Activated T-cell treated with anti-CD3 and anti-CD28 coated beads, Interleukin-2, amount 50 U/mL, for 24 hours (primary cell): ENCODE measurements at regions not wholly inside any gene's neighbourhood (a gene's known extent, or its start where the extent isn't known, plus 50 kb on each side); places are given as distances from the start of the nearest gene placed in this dataset.

Experiments used
- DNase-seq: peaks from one replicate; pipeline ENCODE4 v3.0.0-alpha.2; 2020
- H3K27ac Mint-ChIP-seq: 2 replicates; pipeline ENCODE4 v1.8.0; 2020; ENCODE audit warnings: mild to moderate bottlenecking, mixed read lengths
- H3K27me3 Mint-ChIP-seq: 2 replicates; pipeline ENCODE4 v1.8.0; 2020; ENCODE audit warnings: mixed read lengths
- H3K36me3 Mint-ChIP-seq: 2 replicates; pipeline ENCODE4 v1.8.0; 2020; ENCODE audit warnings: low read depth, mixed read lengths
- H3K4me1 Mint-ChIP-seq: 2 replicates; pipeline ENCODE4 v1.8.0; 2020; ENCODE audit warnings: low read depth, mixed read lengths
- H3K4me3 Mint-ChIP-seq: 2 replicates; pipeline ENCODE4 v1.8.0; 2020; ENCODE audit warnings: mild to moderate bottlenecking, moderate library complexity, mixed read lengths
- H3K9me3 Mint-ChIP-seq: 2 replicates; pipeline ENCODE4 v1.8.0; 2020; ENCODE audit warnings: mixed read lengths

DNA sequence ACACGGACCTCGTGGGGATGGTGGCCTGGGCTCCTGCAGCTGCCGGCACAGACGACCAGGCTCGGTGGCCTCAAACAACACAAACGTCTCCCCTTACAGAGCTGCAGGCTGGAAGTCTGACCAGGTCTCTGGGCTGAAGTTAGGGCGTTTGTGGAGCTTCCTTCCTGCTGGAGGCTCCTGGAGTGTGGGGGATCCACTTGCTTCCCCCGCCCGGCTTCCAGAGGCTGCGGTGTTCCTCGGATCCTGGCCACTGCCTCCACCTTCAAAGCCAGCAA, 313.5 kb downstream of the CTTN start:
- Mint-ChIP-seq H3K36me3 (no peaks in the 10 kb centered on the region), H3K27ac (no peak overlapping the region), H3K9me3 (no peaks in the 10 kb centered on the region), H3K27me3 (peaks cover 36% of the 10 kb centered on the region), H3K4me1 (no peaks in the 10 kb centered on the region), H3K4me3 (no peak overlapping the region)
- DNase-seq = no peak

DNA sequence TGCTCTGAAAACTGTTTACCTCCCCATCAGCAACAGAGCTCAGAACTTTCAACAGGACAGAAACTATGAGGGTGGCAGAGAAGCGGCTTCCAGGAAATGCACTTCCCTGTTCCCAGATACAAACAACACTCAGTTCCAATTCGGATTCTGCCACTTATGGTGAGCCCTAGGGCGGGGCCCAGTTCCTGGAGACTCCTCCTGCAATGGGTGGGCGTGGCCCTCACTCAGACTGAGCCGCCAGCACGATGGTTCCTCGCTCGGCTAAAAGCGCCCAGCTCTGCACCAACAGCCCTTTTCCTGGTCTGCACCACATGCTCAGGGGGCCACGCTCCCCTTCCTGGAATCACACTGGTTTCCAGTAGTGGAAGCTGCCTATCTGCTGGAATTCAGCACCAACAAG, 314.1 kb downstream of the CTTN start:
- Mint-ChIP-seq H3K9me3 (no peaks in the 10 kb centered on the region), H3K4me1 (peaks cover 4% of the 10 kb centered on the region), H3K27me3 (peaks cover 42% of the 10 kb centered on the region), H3K36me3 (no peaks in the 10 kb centered on the region), H3K27ac (no peak overlapping the region), H3K4me3 (no peak overlapping the region)
- DNase-seq = no peak

DNA sequence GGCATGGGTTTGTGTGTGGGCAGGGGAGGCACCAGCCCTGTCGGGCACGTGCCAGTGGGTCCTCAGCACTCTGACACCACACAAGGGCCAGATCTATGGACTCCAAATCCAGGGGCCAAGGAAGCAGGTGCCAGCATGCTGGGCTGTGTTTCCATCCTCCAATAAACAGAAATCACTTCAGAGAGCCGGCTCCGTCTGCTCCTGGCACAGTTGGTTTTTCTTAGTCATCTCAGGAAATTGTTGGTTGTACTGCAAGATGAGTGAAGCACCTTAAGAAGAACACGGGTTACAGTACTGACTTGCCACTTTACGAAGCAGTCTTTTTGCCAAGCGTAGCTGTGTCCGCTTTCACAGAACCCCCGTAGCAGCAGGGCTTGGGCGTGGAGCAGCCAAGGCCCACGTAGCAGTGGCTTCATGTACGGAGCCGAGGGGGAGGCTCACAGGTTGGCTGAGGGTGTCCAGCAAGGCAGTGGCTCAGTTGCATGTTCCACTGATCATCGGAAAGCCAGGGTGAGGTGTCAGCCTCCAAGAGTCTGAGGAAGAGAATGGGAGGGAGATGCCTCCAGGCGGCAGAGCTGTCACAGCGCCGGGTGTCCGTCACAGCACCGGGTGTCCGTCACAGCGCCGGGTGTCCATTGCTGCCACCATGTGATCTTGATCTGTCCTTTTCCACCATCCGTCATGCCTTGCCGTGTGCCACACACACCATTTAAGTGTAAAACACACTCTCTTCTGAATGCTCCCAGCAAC, 314.9 kb downstream of the CTTN start:
- Mint-ChIP-seq H3K27me3 (peaks cover 47% of the 10 kb centered on the region), H3K4me3 (no peak overlapping the region), H3K4me1 (peaks cover 4% of the 10 kb centered on the region), H3K27ac (no peak overlapping the region), H3K9me3 (no peaks in the 10 kb centered on the region), H3K36me3 (no peaks in the 10 kb centered on the region)
- DNase-seq = no peak

DNA sequence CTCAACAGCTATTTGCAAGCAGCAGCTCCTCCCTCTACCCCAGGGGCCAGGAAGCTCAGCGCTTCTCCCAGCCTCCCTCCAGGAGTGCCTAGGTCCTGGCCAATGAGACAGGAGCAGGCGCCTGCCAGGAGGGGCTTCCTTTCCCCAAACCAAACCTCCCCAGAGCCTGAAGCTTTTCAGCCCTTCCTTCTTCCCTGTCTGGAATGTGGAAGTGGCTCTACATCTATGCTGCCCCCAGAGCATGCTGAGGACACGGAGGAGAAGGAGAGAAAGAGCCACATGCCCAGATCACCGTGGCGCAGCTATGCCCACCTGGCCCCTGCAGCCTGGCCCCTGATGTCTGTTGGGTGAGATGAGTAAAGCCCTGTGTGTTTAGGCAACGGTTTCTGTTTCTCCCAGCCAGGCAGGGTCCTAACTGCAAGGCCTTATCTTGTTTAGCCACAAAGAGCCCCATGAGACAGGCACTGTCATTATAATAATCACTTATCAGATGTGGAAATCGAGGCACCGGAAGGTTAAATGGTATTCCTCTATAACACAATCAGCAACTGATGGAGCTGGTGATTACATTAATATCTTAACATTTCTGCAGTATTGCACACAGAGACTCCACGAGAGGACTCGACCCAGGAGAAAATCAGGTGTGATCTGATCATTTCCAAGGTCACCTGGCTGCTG, 315.8 kb downstream of the CTTN start:
- H3K9me3 Mint-ChIP-seq = no peaks in the 10 kb centered on the region
- H3K4me3 Mint-ChIP-seq = no peak overlapping the region
- H3K27ac Mint-ChIP-seq = no peak overlapping the region
- H3K36me3 Mint-ChIP-seq = no peaks in the 10 kb centered on the region
- DNase-seq = no peak
- peaks cover 50% of the 10 kb centered on the region for H3K27me3 Mint-ChIP-seq
- peaks cover 4% of the 10 kb centered on the region for H3K4me1 Mint-ChIP-seq

DNA sequence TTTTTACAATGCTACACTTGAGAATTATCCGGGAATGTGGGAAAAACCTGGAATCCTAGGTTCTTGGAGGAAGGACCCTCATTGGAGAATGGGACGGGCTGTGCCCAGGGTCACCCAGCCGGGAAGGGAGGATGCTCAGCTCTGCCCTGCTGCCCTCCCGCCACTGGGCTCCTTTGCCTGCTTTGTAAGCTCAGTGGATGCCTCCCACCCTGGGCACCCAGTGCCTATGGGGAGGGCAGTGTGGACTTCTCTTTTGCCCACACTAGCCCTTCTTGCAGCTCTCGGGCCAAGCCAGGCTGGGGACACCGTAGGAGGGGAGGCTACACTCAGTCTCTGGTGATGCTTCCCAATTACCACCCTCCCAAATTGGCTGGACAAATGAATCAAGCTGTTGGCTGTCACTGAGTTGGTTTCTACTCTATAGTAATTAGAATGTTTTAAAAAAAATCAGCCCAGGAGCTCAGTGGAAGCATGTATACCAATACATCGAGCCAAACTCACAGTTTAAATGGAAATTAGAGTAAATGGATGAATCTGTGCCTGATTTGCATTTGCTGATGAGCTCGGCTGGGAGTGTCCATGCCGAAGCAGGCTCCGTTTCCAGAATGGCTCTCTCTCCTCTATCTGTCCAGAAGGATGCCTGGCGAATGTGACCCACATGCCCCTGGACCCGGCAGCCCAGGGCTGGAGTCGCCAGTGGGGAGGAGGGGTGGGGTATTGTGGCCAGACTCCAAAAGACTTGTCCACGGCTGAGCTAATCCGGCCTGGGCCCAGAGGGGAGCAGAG, 317.0 kb downstream of the CTTN start:
- H3K4me1 Mint-ChIP-seq = peaks cover 4% of the 10 kb centered on the region
- no peaks in the 10 kb centered on the region for H3K9me3 Mint-ChIP-seq
- DNase-seq = no peak
- H3K36me3 Mint-ChIP-seq = no peaks in the 10 kb centered on the region
- H3K27me3 Mint-ChIP-seq = peaks cover 47% of the 10 kb centered on the region
- H3K27ac Mint-ChIP-seq = no peak overlapping the region
- H3K4me3 Mint-ChIP-seq = no peak overlapping the region

DNA sequence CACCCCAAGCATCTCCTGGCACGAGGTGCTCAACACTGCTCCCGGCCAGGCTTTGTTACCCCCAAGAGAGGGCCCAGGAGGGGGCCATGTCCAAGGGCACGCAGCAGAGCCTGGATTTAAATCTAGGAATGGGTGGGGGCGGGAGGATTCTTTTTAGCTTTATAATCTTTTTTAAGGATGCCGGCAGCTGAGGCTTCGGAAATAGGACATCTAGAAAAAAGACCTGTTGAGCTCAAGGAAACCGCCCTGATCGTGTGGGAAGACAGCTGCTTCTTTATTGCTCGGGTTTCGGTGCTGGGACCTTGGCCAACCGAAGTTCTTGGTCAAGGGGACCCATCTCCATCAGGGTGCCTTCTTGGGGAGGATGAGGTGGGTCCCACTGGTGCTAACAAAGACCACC, 317.9 kb downstream of the CTTN start:
- Mint-ChIP-seq H3K36me3 (no peaks in the 10 kb centered on the region), H3K27ac (no peak overlapping the region), H3K4me1 (peaks cover 4% of the 10 kb centered on the region), H3K9me3 (no peaks in the 10 kb centered on the region), H3K27me3 (peaks cover 43% of the 10 kb centered on the region), H3K4me3 (no peak overlapping the region)
- no peak for DNase-seq

DNA sequence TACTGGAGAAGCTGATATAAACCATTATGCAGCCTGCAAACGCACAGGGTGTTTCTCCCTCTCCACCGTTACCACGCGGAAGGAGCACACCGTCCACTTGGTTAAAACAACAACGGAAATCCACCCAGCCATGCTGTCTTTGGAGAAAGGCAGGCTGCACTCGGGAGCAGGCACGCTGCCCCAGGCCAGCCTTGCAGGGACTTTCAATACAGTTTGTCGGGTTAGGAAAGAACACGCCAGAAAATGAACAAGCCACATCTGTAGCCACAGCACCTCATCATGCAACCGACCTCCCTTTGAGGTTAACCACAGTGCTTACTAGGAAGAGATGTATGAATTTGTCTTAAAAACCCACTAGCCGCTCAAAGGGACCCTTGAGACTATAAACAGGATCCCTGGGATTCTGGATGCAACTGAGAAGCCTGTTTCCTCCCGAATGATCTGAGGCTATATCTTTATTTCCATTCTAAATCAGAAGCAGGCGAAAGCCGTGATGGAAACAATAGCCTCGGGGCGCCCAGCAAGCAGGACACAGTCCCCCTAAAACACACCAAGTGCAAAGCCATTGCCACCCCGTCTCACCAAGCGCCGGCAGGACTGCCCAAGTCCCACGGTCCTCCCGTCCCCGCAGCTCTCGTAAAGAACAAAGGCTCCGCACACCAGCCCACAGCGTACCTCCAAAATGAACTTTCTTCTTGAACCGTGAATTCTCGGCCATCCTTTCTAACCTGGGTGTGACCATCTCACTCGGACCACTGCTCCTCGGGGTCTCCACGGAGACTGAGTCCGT, 318.9 kb downstream of the CTTN start:
- Mint-ChIP-seq H3K4me3 (no peak overlapping the region), H3K27ac (no peak overlapping the region), H3K27me3 (peaks cover 40% of the 10 kb centered on the region), H3K36me3 (no peaks in the 10 kb centered on the region), H3K4me1 (peaks cover 4% of the 10 kb centered on the region), H3K9me3 (no peaks in the 10 kb centered on the region)
- DNase-seq = no peak

DNA sequence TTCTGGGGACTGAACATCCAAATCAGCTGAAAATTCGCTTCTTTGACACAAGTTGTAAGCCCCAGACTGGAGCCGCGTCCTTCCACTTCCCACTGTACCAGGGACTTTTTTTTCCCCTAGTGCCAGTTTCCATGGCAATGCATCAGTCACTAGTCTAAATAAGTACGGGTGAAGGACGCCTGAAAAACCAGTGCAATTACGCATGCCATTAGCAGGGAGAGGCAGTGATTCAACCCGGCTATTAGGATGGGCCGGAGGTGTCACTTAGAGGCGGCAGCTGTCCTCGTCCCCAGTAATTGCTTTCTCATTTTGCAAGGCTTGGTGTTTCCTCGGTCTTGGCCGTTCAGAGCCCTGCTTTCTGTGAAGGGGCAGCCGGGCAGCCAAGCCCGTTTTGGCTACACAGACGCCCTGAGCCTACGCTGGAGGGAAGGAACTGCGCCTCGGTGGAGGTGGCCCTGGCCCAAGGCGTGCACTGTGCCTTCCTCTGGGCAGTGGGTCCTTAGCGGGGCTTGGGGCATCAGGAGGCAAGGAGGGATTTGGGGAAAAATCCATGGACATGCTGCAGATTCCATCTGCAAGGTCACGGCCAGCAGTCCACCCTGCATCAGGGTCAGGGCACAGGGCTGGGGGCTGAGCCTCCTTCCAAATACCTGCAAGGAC, 319.7 kb downstream of the CTTN start:
- no peak for DNase-seq
- Mint-ChIP-seq H3K9me3 (no peaks in the 10 kb centered on the region), H3K4me3 (no peak overlapping the region), H3K4me1 (peaks cover 4% of the 10 kb centered on the region), H3K27ac (no peak overlapping the region), H3K36me3 (no peaks in the 10 kb centered on the region), H3K27me3 (peaks cover 31% of the 10 kb centered on the region)

DNA sequence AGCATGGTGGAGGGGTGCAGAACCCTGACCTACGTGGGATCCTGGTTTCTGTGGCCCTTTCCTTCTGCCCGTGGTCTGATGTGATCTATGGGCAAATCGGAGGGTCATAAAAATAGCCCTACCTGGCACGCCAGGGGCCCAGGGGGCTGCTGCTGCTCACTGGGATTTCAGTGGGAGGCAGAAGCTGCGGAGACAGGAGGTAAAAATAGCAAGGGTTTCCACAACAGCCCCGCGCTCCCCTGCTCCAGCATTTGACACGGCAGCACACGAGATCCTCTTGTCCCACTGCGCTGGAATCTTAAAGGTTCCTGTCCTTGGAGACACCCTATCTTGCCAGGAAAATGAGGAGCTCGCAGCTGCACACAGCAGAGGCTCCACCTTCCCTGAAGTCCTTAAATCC, 321.2 kb downstream of the CTTN start:
- Mint-ChIP-seq H3K27ac (no peak overlapping the region), H3K4me3 (no peak overlapping the region), H3K4me1 (peaks cover 4% of the 10 kb centered on the region), H3K27me3 (peaks cover 31% of the 10 kb centered on the region), H3K9me3 (no peaks in the 10 kb centered on the region), H3K36me3 (no peaks in the 10 kb centered on the region)
- DNase-seq = no peak

DNA sequence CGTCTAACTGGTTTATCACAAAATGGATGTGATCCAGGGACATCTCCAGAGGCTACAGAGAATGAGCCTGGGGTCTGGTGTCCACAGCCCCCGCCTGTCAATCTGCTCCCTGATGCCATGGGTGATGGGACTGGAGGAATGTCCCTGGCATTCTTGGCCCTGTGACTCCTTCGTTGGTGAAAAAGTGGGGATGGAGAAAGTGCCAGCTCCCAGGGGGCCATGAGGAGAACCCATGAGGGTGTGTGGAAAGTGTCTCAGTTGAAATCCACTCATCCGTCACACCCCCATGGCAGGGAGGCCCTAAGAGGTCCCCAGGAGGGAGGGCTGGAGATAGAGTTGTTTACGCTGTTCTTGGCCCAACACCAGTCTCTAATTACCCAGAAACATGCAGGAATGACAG, 322.0 kb downstream of the CTTN start:
- Mint-ChIP-seq H3K4me1 (peaks cover 4% of the 10 kb centered on the region), H3K27ac (no peak overlapping the region), H3K9me3 (no peaks in the 10 kb centered on the region), H3K27me3 (peaks cover 32% of the 10 kb centered on the region), H3K4me3 (no peak overlapping the region), H3K36me3 (no peaks in the 10 kb centered on the region)
- no peak for DNase-seq

DNA sequence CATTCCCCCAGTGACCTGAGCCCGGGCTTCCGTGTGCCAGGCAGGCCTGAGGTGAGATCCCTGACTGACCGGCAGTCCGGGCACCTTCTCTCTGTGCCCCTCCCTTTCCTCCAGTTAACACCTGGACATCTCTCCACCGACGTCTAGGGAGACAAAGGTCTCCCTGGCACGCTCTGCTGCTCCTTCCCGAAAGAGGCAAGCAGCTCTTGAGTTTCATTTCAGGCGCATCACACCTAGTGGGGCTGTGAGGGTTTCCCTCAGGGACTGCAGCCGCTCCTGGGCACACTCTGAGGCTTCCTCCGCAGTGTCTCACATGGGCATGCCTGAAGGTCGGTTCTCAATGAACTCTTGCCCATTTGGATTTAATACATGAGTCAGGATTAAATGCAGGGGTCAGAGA, 322.7 kb downstream of the CTTN start:
- Mint-ChIP-seq H3K4me3 (no peak overlapping the region), H3K36me3 (no peaks in the 10 kb centered on the region), H3K4me1 (peaks cover 4% of the 10 kb centered on the region), H3K27me3 (peaks cover 25% of the 10 kb centered on the region), H3K27ac (no peak overlapping the region), H3K9me3 (no peaks in the 10 kb centered on the region)
- no peak for DNase-seq

DNA sequence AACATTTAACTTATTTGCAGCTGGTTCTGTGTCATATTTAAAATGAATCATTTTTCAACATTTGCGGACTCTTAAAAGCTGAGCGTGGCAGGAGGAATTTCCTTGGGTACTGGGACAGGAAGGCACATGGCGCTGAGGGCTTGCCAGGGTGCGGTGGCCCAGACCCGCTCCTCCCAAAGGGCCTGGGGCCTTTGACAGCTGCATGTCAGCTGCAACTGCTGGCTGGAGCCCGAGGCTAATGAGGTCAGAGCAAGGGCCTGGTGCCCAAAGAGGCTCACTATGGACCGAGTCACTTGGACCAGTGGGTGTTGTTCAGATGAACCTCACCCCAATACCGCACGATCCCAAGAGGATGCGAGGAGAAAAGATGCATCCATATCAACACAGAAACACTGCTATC, 326.9 kb downstream of the CTTN start:
- Mint-ChIP-seq H3K4me1 (no peaks in the 10 kb centered on the region), H3K9me3 (peaks cover 4% of the 10 kb centered on the region), H3K27ac (no peak overlapping the region), H3K4me3 (no peak overlapping the region), H3K36me3 (no peaks in the 10 kb centered on the region), H3K27me3 (peaks cover 9% of the 10 kb centered on the region)
- no peak for DNase-seq

DNA sequence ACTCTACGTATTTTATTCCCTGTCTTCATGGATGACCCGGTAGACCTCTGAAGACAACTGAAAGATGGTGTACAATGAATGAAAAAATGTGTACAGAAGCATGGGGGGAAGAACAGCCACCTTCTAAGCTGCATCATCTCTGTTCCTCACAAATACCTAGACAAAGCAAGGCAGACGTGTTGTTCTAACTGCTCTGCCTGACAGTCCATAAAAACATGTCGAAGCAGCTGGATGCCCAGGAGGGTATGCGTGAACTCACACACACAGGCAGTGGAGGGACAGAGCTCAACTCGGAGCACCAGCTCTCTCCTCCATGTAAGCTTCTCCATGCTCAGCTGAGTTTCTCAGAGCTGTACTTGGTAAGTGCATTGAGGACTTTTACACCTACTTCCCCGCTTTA, 327.4 kb downstream of the CTTN start:
- H3K4me3 Mint-ChIP-seq = no peak overlapping the region
- H3K9me3 Mint-ChIP-seq = peaks cover 4% of the 10 kb centered on the region
- peaks cover 9% of the 10 kb centered on the region for H3K27me3 Mint-ChIP-seq
- no peaks in the 10 kb centered on the region for H3K4me1 Mint-ChIP-seq
- no peaks in the 10 kb centered on the region for H3K36me3 Mint-ChIP-seq
- no peak for DNase-seq
- no peak overlapping the region for H3K27ac Mint-ChIP-seq

DNA sequence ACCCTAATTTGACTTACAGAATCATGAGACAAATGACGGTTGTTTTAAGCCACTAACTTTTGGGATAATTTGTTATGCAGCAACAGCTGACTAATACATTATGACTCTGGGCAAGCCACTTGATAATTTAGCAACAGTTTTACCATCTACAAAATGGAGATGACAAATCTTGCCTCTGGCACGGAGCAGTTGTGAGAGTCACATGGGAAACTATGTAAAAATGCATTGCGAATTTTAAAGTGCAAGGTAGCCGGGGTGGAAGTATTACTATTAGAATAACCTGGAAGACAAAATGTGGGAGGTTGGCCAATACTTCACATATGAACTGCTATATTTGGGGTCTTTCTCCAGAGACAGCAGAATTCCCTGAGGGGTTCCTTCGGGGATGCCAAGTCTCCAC, 328.7 kb downstream of the CTTN start:
- Mint-ChIP-seq H3K4me3 (no peak overlapping the region), H3K4me1 (no peaks in the 10 kb centered on the region), H3K27ac (no peak overlapping the region), H3K36me3 (no peaks in the 10 kb centered on the region), H3K9me3 (peaks cover 4% of the 10 kb centered on the region), H3K27me3 (peaks cover 7% of the 10 kb centered on the region)
- no peak for DNase-seq
